ENCODE measurements at regions not wholly inside any gene's neighbourhood (a gene's known extent, or its start where the extent isn't known, plus 50 kb on each side); places are given as distances from the start of the nearest gene placed in this dataset.
"Not testable (repeated sequence)": the region's sequence is repeated elsewhere in the genome, so short reads cannot be mapped to it uniquely, and the experiment has no call there.

DNA sequence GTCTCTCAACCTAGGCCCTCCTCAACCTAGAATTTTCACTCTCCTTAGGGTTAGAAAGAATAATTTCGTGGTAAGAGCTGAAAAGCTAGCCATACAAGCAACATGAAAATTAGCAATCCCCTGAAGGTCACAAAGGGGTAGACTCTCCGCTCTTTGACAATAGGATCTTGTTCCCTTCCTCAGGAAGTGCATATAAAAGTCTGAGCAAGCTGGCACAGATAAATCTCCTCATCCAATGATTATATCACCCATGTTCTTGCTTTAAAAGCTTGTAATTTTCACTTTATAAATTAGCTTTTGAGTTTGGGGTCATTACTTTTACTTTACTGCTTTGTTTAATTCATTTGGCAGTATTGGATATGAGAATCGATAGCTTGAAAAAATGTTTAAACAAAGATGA, 852.3 kb upstream of the CRIM1 start:
- H3K4me3 ChIP-seq (ENCODE audit: low read depth, low read length) = no peak overlapping the region
- no peak for DNase-seq (ENCODE audit: low read depth)
- TF ChIP-seq, protein P1, sequence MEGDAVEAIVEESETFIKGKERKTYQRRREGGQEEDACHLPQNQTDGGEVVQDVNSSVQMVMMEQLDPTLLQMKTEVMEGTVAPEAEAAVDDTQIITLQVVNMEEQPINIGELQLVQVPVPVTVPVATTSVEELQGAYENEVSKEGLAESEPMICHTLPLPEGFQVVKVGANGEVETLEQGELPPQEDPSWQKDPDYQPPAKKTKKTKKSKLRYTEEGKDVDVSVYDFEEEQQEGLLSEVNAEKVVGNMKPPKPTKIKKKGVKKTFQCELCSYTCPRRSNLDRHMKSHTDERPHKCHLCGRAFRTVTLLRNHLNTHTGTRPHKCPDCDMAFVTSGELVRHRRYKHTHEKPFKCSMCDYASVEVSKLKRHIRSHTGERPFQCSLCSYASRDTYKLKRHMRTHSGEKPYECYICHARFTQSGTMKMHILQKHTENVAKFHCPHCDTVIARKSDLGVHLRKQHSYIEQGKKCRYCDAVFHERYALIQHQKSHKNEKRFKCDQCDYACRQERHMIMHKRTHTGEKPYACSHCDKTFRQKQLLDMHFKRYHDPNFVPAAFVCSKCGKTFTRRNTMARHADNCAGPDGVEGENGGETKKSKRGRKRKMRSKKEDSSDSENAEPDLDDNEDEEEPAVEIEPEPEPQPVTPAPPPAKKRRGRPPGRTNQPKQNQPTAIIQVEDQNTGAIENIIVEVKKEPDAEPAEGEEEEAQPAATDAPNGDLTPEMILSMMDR (conservative IDR thresholded peaks at IDR 0.05; ENCODE audit: low read depth, low read length) = no peak

DNA sequence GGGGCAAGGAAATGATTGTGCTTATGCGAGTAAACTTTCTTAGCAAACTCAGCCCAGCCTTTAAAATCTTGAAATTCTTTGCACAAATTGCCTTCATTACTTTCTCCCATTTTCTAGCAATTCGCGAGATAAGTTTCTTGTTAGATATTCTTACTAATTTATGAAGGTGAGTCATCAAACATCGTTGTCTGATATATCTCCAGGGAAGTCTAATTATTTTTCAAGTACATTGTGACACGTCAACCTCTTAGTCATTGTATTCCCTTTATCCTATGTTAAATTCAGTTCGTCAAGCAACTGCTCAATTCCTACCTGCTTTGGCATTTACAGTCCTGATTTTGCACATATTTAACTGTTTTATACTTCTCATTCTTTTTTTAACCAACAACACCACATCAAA, 854.5 kb upstream of the CRIM1 start:
- TF ChIP-seq, protein P1 (conservative IDR thresholded peaks at IDR 0.05; ENCODE audit: low read depth, low read length) = no peak
- no peak for DNase-seq (ENCODE audit: low read depth)
- H3K4me3 ChIP-seq (ENCODE audit: low read depth, low read length) = no peak overlapping the region

DNA sequence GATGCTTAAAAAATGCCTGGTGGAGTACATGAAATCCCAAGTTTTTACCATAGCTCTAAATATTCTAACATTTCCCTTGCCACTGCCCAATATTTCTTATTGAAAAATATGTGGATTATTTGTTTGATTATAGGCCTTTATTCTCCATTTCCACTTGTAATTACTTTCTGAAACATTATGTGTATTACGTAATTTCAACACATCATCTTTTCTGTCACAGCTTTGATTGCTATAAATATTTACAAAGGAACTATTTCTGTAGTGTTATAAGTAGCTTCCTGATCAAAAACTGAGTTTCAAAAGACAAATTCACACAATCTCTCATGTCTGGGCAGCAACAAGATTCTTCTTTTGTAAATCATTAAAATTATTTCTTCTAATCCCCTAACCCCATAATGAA, 859.6 kb upstream of the CRIM1 start:
- TF ChIP-seq, protein P1 (conservative IDR thresholded peaks at IDR 0.05; ENCODE audit: low read depth, low read length) = no peak
- DNase-seq (ENCODE audit: low read depth) = no peak
- H3K4me3 ChIP-seq (ENCODE audit: low read depth, low read length) = no peak overlapping the region

DNA sequence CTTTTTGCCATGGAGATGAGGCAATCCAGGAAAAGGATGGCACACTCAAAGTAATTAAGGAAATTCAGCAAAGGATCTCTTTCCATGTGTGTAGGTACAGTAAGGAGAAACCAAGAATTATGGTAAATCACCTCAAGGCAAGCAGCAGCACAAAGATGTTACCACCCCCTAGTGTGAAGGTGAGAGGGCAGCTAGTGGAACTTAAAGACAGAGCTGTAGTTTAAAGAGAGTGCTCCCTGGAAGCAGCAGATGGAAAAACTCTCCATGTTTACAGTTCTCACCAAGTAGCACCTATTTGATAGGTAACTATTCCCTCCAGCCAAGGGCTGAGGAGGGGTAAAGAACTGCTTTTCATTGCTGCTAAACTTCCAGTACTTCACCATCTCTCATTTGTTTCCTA, 860.4 kb upstream of the CRIM1 start:
- no peak overlapping the region for H3K4me3 ChIP-seq (ENCODE audit: low read depth, low read length)
- no peak for DNase-seq (ENCODE audit: low read depth)
- TF ChIP-seq, protein P1 (conservative IDR thresholded peaks at IDR 0.05; ENCODE audit: low read depth, low read length) = no peak

DNA sequence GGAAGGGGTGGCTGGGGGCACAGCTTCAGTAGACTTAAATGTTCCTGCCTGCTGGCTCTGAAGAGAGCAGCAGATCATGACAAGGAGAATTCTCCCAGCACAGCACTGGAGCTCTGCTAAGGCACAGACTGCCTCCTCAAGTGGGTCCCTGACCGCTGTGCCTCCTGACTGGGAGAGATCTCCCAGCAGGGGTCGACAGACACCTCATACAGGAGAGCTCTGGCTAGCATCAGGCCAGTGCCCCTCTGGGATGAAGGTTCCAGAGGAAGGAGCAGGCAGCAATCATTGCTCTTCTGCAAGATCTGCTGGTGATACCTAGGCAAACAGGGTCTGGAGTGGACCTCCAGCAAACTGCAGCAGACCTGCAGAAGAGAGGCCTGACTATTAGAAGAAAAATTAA, 877.5 kb upstream of the CRIM1 start:
- not testable (repeated sequence) for H3K4me3 ChIP-seq (ENCODE audit: low read depth, low read length)

DNA sequence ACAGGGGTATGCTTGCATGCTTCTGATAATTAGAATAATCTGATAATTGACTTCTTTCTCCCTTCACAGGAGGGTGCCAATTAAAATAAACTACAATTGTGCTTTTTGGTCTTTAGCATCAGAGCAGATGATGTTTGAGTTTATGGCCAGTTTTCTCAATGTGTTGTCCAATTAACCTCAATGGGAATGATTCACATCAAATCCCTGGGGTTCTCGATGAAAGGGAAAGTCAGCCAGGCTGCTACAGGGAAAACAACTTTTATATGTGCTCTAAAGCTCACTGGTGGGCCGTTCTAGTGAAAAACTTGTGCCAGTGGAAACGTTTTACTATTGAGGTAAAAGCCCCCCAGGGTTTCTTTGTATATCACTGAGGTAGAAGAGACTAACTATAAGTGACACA, 887.3 kb upstream of the CRIM1 start:
- TF ChIP-seq, protein P1 (conservative IDR thresholded peaks at IDR 0.05; ENCODE audit: low read depth, low read length) = no peak
- H3K4me3 ChIP-seq (ENCODE audit: low read depth, low read length) = no peak overlapping the region

More for the DNA sequence above, 877.5 kb upstream of the CRIM1 start:
- DNase-seq (ENCODE audit: low read depth) = not testable (repeated sequence)

DNA sequence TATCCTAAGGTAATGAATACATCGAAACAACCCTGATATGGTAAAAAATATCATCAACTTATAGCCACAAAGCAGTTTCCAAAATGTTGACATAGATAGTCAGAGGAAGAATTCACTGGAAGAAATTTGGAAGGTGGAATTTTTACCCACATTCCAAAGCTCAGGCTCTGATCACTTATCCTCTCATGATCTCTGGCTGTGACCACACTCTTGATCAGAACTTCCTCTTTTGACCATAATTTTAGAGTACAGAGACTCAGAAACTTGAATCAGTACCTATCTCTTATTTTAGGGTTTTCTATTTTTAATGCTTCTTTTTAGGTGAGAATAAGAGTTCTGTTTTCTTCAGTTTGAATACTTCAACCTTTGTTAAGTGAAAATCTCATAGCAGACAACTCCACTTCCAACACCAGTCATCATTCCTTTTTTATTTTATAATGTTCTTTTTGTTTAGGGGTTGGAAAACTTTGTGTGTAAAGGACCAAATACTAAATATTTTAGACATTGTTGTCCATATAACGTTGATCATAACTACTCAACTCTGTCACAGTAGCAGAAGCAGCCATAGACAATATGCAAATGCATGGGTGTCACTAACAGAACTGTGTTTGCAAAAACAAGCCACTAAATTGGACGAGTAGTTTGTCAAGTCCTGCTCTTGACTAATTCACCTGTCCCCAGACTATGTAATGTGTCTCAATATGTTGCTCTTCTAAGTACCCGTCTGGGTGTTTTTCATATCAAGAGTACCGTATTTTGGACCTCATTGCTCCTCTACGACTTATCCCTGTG, 891.6 kb upstream of the CRIM1 start:
- TF ChIP-seq, protein P1 (conservative IDR thresholded peaks at IDR 0.05; ENCODE audit: low read depth, low read length) = no peak
- DNase-seq (ENCODE audit: low read depth) = no peak
- H3K4me3 ChIP-seq (ENCODE audit: low read depth, low read length) = no peak overlapping the region

More for the DNA sequence above, 887.3 kb upstream of the CRIM1 start:
- DNase-seq (ENCODE audit: low read depth) = no peak
